GM19099 (cell line): ENCODE measurements at regions not wholly inside any gene's neighbourhood (a gene's known extent, or its start where the extent isn't known, plus 50 kb on each side); places are given as distances from the start of the nearest gene placed in this dataset.

ENCODE experiments used
- POLR2A ChIP-seq: IDR thresholded peaks from 3 replicates; pipeline ENCODE4 v1.6.1; 2011; ENCODE audit warnings: low read depth; ENCODE audit not compliant: insufficient read length; ENCODE audit errors: extremely low read depth

DNA sequence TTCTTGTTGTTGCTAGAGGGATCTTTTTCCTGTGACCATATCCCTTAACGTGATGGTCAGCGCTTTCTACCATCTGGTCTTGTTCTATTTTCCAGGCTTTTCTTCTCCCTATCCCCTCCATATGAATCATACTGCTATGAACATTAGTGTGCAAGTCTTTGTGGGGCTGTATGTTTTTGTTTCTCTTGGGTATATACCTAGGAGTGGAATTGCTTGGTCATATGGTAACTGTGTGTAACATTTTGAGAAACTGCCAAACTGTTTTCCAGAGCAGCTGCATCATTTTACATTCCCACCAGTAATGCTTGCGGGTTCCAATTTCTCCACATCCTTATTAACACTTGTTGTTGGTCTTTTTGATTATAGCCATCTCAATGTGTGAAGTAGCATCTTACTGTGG is 121.4 kb downstream of the SPRY1 start:
- no peak for TF ChIP-seq POLR2A

DNA sequence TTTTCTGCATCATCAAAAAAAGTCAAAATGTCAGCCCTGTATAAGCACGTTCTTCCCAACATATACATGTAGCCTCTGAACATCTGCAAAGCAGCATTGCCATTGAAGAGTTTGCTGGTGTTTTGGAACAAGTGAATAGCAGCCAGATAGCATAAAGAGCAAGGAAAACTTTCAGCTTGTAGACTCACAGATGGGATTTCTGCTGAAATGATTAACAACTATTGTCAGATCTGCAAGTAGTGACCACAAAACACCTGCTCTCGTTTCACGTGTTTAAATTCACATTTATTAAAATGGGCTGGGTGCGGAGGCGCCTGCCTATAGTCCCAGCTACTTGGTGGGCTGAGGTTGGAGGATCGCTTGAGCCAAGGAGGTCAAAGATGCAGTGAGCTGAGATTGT is 123.7 kb downstream of the SPRY1 start:
- no peak for TF ChIP-seq POLR2A

DNA sequence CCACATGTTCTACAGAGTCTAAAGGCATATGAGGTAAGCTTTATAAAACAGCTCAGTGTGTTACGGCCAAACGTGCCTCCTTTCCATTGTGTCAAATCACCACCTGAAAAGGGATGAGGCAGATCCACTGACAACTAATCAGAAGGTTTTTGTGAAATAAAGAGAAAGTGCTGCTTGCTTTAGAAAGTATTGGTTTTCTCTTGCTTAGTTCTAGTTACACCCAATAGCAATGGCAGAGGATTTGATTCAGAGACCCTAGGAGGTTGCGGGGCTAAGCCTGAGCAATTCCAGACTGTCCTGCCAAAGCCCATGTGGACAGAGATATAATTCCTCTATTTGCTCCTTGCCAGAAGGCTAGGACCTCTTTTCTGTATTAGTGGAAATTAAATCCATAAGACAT is 125.5 kb downstream of the SPRY1 start:
- TF ChIP-seq POLR2A = no peak

DNA sequence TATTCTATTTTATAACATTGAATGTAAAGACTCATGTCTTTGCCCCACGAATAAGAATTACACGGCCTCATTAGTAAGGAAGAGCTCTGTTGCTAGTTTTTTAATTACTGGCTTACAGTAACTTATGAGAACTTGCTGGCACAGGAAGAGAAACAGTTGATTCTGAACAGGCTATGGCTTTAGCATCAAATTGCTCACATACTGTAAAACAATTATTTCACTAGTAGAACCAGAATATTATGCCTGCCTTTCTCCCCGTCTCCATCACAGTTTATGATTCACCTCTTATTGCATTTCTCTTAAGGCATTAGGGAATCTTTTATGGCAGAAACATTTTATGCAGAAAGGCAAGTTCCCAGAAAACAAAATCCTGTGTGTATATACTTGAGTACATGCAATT is 126.1 kb downstream of the SPRY1 start:
- TF ChIP-seq POLR2A = no peak

DNA sequence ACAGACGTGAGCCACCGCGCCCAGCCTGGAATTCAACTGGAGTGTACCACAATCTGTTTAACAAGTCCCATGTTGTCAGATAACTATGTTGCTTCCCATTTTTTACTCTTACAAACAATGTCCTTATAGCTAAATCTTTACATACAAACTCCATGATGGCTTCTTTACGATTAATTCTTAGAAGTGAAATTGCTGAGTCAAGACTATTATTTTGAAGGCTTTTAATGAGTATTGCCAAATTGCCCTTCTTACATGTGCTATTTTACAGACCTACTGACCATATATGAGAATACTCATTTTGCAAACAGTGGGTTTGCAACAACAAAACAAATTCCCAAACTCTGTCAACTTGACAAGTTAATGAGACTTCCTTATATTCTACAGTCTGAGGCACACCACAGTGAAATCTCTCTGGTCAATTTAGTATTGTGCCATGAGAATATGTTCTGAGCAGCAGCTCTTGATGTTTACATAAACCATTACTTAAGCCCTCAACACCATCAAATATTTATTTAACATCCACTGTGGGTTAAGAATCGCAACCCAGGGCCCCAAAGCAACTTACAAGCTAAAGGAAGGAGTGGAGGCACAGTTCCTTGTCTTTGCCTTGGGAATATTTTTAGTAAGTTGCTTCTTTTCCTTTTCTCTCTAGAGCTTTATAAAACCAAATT is 128.5 kb downstream of the SPRY1 start:
- no peak for TF ChIP-seq POLR2A

DNA sequence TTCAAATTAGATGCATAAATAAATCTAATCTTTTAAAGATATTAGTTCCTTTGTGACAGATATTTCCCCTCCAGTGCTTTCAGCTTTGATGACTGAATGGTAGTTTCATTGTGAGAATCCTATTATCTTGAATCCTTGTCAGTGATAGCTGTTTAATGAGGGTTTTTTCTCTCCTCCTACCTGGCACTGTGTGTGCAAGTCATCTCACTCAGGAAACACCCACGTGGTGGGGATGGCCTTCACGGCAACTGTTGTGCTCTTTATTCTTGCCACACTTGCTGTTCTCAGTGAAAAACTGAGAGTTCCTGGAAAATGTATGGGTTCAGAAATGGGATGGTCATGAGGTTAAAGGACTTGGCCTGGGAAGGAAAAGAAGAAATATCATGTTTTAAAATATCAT is 129.9 kb downstream of the SPRY1 start:
- TF ChIP-seq POLR2A = no peak

DNA sequence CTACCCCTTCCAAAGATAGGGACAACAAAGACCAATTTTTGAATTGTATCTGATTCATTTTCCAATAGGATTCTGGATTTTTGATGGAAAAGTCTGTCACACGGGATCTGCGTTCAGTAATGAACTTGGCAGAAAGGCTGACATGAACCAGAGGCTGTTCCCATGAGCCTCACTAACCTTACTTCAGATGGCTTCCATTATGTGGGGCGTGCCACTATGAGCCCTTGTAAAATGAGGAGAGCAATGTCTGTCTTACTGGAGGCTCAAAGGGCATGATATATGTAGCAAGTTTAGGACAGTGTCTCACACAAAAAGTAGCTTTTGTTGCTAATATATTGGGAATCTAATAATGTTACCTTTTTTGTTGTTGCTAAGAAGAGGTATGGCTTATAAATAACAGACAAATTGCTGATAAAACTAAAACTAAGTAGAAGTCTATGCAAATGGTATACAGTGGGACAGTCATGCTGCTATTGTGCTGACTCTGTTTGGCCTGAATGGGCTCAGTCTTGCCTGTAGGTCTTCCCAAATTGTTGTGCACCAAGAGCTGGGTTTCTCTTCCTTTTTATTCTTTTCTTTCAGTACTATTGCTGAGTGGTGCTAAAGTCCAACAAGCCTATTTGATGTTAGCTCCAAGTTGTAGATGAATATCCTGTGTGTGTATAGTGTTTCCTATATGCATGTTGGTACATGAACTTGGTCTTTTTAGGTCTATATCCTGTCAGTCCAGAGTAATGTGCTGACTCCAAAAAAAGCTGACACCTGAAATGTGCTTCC is 132.1 kb downstream of the SPRY1 start:
- no peak for TF ChIP-seq POLR2A

DNA sequence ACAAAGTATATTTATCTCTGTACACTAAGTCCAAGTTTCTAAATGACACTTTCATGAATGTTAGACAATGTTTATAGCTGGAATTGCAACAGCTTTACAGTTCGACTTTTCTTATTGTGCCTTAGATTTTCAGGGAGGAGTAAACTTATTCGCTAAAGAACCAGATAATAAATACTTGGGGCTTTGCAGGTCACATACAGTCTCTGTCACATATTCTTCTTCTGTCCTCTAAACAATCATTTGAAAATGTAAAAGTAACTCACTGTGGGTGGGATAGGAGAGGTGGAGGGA is 132.6 kb downstream of the SPRY1 start:
- no peak for TF ChIP-seq POLR2A

DNA sequence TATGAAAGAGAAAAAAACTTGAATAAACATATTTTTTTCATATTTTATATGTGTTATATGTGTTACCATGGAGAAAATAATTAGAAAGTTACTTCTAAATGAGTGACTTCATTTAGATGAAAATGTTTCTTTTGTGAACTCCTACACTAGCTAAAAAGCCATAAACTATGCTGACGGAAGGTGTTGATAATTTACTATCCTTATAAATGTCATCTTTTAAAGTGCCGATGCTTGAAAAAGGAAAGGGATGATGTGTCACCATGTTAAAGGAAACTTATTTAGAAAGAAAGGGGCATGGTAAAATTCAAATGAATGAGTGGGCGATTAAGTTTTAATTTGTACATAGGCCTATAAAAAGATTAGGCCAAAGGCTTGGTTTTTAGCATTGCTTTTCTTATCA is 133.8 kb downstream of the SPRY1 start:
- TF ChIP-seq POLR2A = no peak

DNA sequence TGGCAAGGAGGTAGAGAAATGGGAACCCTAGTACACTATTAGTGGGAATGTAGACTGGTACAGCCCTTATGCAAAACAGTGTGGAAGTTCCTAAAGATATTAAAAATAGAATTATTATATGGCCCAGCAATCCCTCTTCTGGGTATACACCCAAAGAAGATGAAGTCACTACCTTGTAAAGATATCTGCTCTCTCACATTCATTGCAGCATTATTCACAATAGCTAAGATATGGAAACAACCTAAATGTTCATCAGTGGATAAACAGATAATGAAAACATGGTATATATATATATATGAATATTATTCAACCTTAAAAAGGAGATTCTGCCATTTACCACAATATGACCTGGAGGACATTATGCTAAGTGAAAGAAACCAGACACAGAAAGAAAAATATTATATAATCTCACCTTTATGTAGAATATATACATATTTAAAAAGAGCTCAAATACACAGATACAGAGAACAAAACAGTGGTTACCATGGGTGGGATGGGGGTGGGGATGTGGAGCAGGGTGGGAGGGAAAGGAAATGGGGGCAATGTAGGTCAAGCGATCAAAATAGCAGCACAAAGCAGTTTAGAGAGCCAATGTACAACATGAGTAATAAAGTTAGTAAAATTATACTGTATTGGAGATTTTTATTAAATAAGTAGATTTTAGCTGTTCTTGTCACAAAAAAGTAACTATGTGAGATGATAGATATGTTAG is 138.6 kb downstream of the SPRY1 start:
- no peak for TF ChIP-seq POLR2A

DNA sequence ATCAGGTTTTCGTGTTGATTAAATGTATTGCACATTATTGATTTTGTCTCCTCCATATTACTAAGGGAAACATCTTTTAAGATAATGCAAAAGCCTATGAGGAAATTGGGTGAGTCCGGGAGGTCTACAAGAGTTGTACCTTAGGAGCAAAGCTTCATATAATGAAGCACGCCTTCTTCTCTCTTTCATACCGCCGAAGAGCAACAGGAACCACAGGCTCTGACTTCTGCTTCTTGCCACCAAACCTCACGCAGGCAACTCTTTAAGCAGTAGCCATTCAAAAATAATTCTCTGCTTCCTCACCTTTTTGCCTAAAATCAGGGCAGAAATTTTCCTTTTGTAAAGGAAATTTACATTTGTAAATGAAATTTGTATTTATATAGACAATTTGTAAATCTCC is 139.6 kb downstream of the SPRY1 start:
- no peak for TF ChIP-seq POLR2A

DNA sequence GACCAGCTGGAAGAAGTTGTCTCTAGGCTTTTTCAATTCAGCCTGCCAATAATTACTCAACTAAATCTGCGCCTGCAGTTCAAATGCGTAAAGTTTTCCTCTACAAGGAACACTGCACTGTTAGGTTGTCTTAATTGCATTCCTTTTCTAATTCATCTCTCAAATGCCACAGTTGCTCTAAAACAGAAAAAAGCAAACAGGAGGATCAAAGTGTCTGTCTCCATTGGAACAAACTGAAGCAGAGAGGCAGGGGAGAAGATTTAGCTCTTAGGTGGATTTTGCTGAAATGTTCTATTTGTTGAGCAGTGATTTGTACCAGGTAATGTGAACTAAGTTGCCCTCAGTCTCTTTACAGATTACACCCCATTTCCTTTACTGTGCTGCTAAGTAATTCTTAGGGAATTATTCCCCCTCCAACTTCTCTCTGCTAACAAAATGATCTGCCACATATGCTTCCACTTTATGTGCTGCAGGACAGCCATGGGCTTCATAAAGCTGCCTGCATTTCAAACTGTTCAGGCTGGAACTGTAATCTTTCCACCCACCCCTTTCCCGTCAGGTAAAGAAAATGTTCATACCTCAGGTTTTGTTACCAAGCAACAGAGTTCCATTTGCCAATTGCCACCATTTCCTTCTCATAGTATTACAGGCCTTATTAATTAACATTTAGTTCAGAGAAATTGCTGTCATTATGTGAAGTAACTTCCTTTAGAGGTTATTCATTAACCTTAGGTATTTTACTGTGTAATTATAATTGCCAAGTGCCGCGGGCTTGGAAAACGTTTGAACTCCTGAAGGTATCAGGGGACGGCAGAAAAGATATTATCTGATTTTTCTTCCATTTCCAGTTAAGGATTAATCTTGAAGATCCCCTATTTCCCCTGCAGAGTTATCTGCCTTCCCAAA is 149.3 kb downstream of the SPRY1 start:
- TF ChIP-seq POLR2A = no peak

DNA sequence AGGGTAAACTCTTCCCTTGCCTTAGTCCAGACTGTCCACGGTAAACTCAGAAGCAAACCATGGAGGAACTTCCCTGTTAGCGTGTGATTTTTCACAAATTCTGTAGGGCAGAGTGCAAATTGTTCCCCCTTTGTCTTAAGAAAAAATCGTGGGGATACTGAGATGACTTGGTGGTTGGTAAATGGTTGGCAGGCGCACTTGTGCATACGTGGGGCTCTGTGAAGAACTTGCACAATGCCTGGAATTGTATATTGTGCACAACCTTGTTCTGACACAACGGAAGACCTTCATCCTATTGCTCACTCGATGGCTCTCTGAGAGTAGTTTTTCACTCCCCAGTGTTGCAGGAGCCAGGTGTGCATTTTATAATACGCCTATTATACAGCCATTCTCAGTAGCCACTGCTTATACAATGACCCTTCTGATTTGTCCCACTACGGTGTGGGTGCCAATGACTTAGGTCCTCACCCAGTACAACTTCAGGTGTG is 150.0 kb downstream of the SPRY1 start:
- no peak for TF ChIP-seq POLR2A

DNA sequence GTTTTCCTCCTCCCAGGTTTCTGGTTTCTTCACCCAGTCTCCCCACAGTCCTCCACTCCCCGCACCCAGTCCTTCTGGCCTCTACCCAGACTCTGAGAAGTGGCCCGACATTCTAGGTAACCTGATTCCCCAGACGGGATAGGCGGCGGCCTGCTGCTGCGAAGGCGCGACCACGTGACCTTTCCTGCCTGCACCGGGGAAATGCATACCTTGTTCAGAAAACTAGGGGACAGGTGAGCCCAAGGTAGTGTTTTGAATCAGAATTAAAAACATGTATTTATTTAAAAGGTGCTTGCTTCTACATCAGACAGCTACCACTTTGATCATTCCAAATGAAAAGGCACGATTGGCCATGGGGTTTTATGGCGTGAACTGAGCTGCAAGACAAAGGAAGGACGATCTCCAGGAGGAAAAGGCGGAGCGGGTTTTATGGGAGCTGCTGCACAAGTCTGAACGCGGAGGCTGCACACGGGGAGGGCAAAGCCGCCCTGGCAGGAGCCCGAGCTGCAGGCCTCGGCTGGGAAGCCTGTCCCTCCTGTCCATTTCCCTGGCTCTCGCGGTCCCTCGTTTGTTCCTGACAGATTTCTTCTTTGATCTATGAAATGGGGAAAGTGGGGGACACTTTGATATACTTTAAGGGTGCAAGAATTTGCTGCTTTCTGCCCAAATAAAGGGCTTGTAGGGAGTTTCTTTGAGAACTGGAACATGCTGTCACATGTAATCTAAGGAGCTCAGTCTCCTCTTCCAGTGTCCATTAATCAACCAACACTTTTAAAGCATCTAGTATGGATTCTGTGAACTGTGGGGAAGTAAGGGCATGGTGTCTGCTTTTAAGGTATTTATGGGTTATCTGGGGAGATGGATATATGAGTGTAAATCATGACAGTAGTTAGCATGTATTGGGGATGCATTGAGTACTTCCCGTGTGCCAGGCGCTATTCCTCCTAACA is 150.9 kb downstream of the SPRY1 start:
- no peak for TF ChIP-seq POLR2A

DNA sequence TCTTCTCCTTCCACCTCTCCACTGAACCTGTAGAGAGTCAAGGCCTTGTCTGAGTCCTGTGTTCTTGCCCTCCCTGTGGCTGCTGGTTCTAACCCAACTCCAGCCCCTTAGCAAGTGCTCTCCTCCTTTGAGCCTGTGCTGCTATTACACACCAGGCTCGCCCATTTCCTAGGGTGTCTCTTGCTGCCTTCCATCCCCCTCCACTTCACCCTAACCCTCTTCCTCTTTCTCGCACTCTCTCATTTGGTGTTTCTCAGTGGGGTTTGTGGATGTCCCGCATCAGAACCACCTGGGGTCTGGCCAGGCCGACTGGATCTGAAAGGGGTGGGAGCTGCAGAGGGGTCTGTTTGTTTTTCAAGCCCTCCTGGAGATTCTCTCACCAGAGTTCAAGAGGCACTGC is 156.7 kb downstream of the SPRY1 start:
- no peak for TF ChIP-seq POLR2A
